A673 (cell line): ENCODE measurements at regions not wholly inside any gene's neighbourhood (a gene's known extent, or its start where the extent isn't known, plus 50 kb on each side); places are given as distances from the start of the nearest gene placed in this dataset.

Source experiments
- BruUV-seq: library from RNA; stranded (reverse); fragments of 400-500 nt; replicated peaks from 2 replicates; lab custom pipeline; 2021; lab: Mats Ljungman, UMichigan
- CTCF ChIA-PET: fragments of 300-600 bp; sonication (Branson Sonifier 250); formaldehyde crosslinking; loops from one replicate; lab custom pipeline; 2022; ENCODE audit warnings: antibody characterized with exemption; lab: Charles Lee
- POLR2A ChIA-PET: fragments of 300-600 bp; sonication (Branson Sonifier 250); formaldehyde crosslinking; loops from one replicate; lab custom pipeline; 2022; ENCODE audit warnings: antibody characterized with exemption; ENCODE audit not compliant: low non-redundant PET; lab: Charles Lee
- DNase-seq: peaks from one replicate; pipeline ENCODE4 v3.0.0-alpha.2; 2015; ENCODE audit warnings: low spot score
- H3K27ac ChIP-seq: fragments of 200-600 bp; sonication (generic); 2 replicates; pipeline ENCODE4 v1.5.1; 2016; ENCODE audit warnings: mixed run types, low read depth, mild to moderate bottlenecking, mixed read lengths, antibody characterized with exemption, low read length; ENCODE audit not compliant: poor library complexity, severe bottlenecking
- H3K27me3 ChIP-seq: fragments of 200-600 bp; sonication (generic); replicated peaks from 2 replicates; pipeline ENCODE4 v1.6.1; 2017; ENCODE audit warnings: mixed run types, low read depth, mild to moderate bottlenecking, mixed read lengths, antibody characterized with exemption, low read length; ENCODE audit not compliant: insufficient read depth, poor library complexity
- H3K36me3 ChIP-seq: fragments of 200-600 bp; sonication (generic); 2 replicates; pipeline ENCODE4 v1.6.1; 2016; ENCODE audit warnings: mixed run types, mild to moderate bottlenecking, mixed read lengths, antibody characterized with exemption, low read length; ENCODE audit not compliant: insufficient read depth, poor library complexity, severe bottlenecking
- H3K4me1 ChIP-seq: fragments of 200-600 bp; sonication (generic); 2 replicates; pipeline ENCODE4 v1.6.1; 2017; ENCODE audit warnings: mixed run types, mild to moderate bottlenecking, mixed read lengths, antibody characterized with exemption, low read length; ENCODE audit not compliant: insufficient read depth, poor library complexity, severe bottlenecking
- H3K4me3 ChIP-seq: fragments of 200-600 bp; sonication (generic); 2 replicates; pipeline ENCODE4 v1.5.1; 2016; ENCODE audit warnings: low read depth, mixed run types, mild to moderate bottlenecking, mixed read lengths, low read length; ENCODE audit not compliant: poor library complexity, severe bottlenecking
- H3K9me3 ChIP-seq: fragments of 200-600 bp; sonication (generic); 2 replicates; pipeline ENCODE4 v1.6.1; 2016; ENCODE audit warnings: mixed run types, low read depth, mild to moderate bottlenecking, mixed read lengths, antibody characterized with exemption, low read length; ENCODE audit not compliant: poor library complexity, severe bottlenecking
- CTCF ChIP-seq: fragments of 300-800, 200-600 bp; sonication (generic); conservative IDR thresholded peaks from 2 replicates; pipeline ENCODE4 v1.5.1; 2017; ENCODE audit warnings: low read depth, mild to moderate bottlenecking, antibody characterized with exemption, low read length, moderate library complexity, mixed read lengths
- EZH2 ChIP-seq: fragments of 200-600 bp; sonication (generic); IDR thresholded peaks from 2 replicates; pipeline ENCODE4 v1.6.1; 2017; ENCODE audit warnings: borderline replicate concordance, low read depth, mild to moderate bottlenecking, mixed read lengths, antibody characterized with exemption, low read length; ENCODE audit not compliant: poor library complexity, severe bottlenecking
- intact Hi-C: fragments of 100-400 bp; cut with micrococcal nuclease; formaldehyde crosslinking; loops from one replicate; pipeline ENCODE4 v1.10.0; 2022; ENCODE audit not compliant: unreplicated experiment

GRCh38 chr2:120860579-120860922 is 124.9 kb downstream of the GLI2 start:
- no TSS peak for BruUV-seq
- H3K27ac ChIP-seq = no peak overlapping the region
- no peak for TF ChIP-seq CTCF
- no peak for TF ChIP-seq EZH2
- H3K27me3 ChIP-seq = no peaks in the 10 kb centered on the region
- no peak for DNase-seq
- ChIA-PET POLR2A (no interaction called here), CTCF (no interaction called here)
- peaks cover 5% of the 10 kb centered on the region for H3K4me1 ChIP-seq
- no peaks in the 10 kb centered on the region for H3K9me3 ChIP-seq
- no peaks in the 10 kb centered on the region for H3K36me3 ChIP-seq
- intact Hi-C loops = no loop called here
- no peak overlapping the region for H3K4me3 ChIP-seq

- TF ChIP-seq CTCF (no peak), EZH2 (no peak)
- Histone ChIP-seq H3K27me3 (no peaks in the 10 kb centered on the region), H3K36me3 (no peaks in the 10 kb centered on the region), H3K27ac (no peak overlapping the region), H3K4me3 (no peak overlapping the region), H3K9me3 (no peaks in the 10 kb centered on the region), H3K4me1 (peaks cover 5% of the 10 kb centered on the region)
- no peak for DNase-seq
- no TSS peak for BruUV-seq
- ChIA-PET POLR2A (no interaction called here), CTCF (no interaction called here)
- intact Hi-C loops = no loop called here
Measured at GRCh38 chr2:120861191-120861575, 125.5 kb downstream of the GLI2 start.

GRCh38 chr2:120861576-120862191 is 126.0 kb downstream of the GLI2 start:
- no peak overlapping the region for H3K27ac ChIP-seq
- no peaks in the 10 kb centered on the region for H3K36me3 ChIP-seq
- no peak for DNase-seq
- H3K27me3 ChIP-seq = no peaks in the 10 kb centered on the region
- intact Hi-C loops = no loop called here
- BruUV-seq = no TSS peak
- H3K4me3 ChIP-seq = no peak overlapping the region
- TF ChIP-seq CTCF (no peak), EZH2 (no peak)
- peaks cover 5% of the 10 kb centered on the region for H3K4me1 ChIP-seq
- CTCF ChIA-PET = no interaction called here
- POLR2A ChIA-PET = no interaction called here
- H3K9me3 ChIP-seq = no peaks in the 10 kb centered on the region
